ENCODE measurements at regions not wholly inside any gene's neighbourhood (a gene's known extent, or its start where the extent isn't known, plus 50 kb on each side); places are given as distances from the start of the nearest gene placed in this dataset.
A peak's percentile ranks its signal among the peaks of the same experiment; 100 is the strongest.

GRCh38 chr4:57494821-57495220 is 384.6 kb upstream of the IGFBP7 start:
- peak; percentile 76 for DNase-seq (ENCODE audit: low spot score)

GRCh38 chr4:57492251-57492878 is 382.2 kb upstream of the IGFBP7 start:
- peak; percentile 27 for DNase-seq (ENCODE audit: low spot score)

DNA sequence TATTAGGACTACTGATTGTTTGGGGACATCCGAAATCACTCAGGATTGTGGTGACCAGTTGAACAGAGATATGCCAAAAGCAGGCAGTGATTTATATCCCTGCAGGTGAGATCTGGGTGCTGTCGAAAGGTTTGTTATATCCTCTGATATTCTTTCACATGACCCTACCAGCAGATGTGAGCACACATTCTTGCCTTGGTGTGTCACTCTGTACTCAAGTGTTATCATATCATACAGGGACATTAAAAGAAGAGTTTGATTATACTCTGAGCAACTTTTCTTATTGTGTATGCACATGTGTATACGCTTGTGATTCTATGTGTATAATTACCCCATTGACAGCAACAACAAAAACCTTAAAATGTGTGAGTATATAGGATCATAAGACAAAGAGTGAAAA is 381.2 kb upstream of the IGFBP7 start:
- DNase-seq (ENCODE audit: low spot score) = no peak

GRCh38 chr4:57490520-57491255 is 380.5 kb upstream of the IGFBP7 start:
- no peak for DNase-seq (ENCODE audit: low spot score)

DNA sequence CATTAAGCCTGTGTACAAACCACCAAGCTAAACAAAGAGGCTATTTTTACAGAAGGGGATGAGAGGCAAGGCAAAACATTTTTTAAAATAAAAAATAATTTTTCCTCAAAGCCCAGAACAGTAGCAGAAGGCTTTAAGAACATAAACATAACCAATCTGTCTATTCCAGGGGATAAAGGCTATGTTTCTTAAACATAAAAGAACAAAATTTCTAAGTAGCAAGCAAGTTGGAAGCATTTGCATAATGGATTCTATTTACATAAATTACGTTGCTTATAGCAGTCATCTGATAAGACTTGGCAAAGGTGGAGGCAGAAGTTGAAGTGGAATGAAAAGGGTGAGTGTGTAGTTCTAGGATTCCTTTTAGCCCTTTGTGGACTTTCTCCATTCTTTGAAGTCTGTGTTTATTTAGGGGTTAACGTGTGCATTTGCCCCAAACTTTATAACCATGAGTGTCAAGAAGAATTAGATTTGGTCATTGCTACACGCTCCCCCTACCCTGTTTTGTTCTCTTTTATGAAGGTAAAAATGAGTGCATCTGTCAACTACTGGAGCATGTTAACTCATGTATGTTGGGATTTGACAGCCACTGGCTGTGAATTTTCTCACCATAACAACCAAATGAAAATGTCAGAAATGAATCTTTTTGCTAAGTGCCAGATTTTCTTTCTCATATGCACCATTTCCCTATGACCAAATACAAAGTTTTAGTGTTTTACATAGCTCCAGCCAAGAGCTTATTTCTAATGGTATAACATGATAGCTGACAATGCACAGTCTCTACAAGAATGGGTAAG is 378.4 kb upstream of the IGFBP7 start:
- DNase-seq (ENCODE audit: low spot score) = no peak

DNA sequence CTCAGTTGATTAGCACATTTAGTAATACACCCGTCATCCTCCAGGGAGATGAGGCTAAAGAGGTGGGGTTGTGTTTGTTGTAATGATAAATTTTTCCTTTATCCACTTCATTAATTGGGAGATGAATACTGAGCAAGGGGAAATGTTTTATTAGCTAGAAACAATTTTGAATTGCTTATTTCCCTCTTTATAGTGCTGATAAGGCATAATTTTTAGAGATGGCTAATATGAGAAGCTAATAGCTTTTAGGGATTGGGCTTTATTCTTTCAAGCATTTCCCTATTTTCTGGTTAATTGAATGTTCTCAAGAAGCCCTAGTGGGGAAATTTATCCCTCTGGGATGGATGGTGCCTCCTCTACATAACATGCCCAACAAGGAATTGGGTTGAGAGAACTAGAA is 365.2 kb upstream of the IGFBP7 start:
- no peak for DNase-seq (ENCODE audit: low spot score)

GRCh38 chr4:57465321-57466056 is 355.3 kb upstream of the IGFBP7 start:
- no peak for DNase-seq (ENCODE audit: low spot score)

DNA sequence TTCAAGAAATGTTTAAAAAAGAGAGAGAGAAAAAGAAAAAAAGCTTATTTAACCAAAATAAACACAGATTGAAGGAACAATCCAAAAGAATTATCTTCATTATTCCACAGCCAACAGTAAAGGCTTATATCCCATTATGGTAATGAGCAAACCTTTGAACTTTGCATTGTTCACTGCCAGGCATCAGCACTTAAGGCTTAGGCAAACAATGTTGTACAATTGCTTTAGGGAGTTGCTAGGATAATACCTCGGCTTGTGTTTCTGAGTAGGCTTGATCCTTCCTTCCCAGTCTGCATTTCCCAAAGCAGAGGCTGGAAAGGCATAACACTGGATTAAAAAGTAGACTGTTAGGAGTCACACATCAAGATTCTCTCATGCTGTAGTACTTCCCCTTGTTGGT is 352.7 kb upstream of the IGFBP7 start:
- DNase-seq (ENCODE audit: low spot score) = no peak

GRCh38 chr4:57460967-57461366 is 350.8 kb upstream of the IGFBP7 start:
- DNase-seq (ENCODE audit: low spot score) = no peak

GRCh38 chr4:57448901-57449300 is 338.7 kb upstream of the IGFBP7 start:
- DNase-seq (ENCODE audit: low spot score) = no peak

GRCh38 chr4:57448452-57448851 is 338.3 kb upstream of the IGFBP7 start:
- DNase-seq (ENCODE audit: low spot score) = no peak

DNA sequence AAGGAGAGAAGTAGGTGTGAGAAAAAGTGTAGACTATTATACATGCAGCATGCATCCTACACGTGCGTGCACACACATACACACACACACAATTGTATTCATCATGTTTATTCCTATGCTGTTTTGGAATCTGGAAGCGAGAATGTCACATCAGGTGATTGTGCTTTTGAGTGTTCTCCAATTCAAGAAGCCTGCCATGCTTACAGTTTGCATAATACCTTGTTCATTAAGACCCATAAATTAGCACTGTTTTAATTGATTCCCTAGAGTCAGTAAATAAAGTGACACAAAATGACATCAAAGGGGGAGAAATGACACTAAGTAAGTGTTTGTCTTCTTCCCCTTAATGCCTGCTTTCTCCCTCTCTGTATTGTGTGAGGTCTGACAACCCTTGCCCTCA is 336.1 kb upstream of the IGFBP7 start:
- DNase-seq (ENCODE audit: low spot score) = no peak

DNA sequence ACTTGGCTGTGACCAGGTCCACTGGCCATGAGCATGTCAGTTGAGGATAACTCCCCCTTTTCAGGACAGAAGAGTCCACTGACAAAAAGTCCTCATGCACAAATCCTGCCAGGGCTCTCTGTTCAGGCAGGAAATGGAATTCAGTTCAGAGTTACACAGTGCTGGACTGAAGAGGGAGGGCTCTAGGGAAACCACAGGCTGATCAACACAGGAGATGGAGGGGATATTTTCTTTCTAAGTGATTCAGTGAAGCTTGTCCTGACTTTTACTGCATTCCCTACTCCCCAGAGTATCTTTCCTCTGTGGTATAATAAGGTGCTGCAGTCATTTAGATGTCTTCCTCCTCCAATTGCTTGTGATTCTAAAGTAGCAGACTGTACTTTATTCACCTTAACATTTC is 335.5 kb upstream of the IGFBP7 start:
- no peak for DNase-seq (ENCODE audit: low spot score)

- DNase-seq (ENCODE audit: low spot score) = no peak
Measured at GRCh38 chr4:57444671-57445070, 334.5 kb upstream of the IGFBP7 start.

GRCh38 chr4:57443787-57444186 is 333.6 kb upstream of the IGFBP7 start:
- no peak for DNase-seq (ENCODE audit: low spot score)

GRCh38 chr4:57443308-57443707 is 333.1 kb upstream of the IGFBP7 start:
- DNase-seq (ENCODE audit: low spot score) = no peak

DNA sequence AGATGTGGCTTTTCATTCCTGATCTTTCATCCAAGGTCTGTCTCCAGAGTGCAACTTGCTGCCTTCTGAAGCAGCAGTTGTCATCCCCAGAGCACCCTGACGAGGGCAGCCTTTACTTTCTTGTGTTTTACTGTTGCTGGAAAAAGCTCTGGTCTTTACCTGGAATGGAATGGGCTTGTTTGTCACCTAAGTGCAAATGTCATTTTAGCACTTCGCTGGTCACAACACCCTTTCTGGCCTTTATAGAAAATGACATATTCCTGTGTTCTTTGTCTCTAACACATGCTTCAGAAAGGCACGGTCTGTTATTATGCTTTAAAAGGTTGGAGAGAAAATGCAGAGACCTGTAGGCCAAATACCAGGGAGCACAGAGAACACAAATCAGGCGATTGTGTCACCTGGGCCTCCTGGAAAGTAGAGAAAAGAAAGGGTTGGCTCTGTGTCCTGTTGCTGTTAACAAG is 332.7 kb upstream of the IGFBP7 start:
- DNase-seq (ENCODE audit: low spot score) = peak; percentile 71

- DNase-seq (ENCODE audit: low spot score) = no peak
Measured at GRCh38 chr4:57442241-57442640, 332.1 kb upstream of the IGFBP7 start.

- no peak for DNase-seq (ENCODE audit: low spot score)
Measured at GRCh38 chr4:57437649-57438048, 327.5 kb upstream of the IGFBP7 start.

GRCh38 chr4:57435300-57435699 is 325.1 kb upstream of the IGFBP7 start:
- DNase-seq (ENCODE audit: low spot score) = no peak

GRCh38 chr4:57430726-57431125 is 320.5 kb upstream of the IGFBP7 start:
- peak; percentile 76 for DNase-seq (ENCODE audit: low spot score)
